Mesothelial cell of epicardium (in vitro differentiated cells): ENCODE measurements at regions not wholly inside any gene's neighbourhood (a gene's known extent, or its start where the extent isn't known, plus 50 kb on each side); places are given as distances from the start of the nearest gene placed in this dataset.

Experiments
- DNase-seq, 2 experiments: peaks; one replicate each; pipeline ENCODE4 v3.0.0; 2021; ENCODE audit warnings: low spot score in 2 of 2; ENCODE audit not compliant: unreplicated experiment in 2 of 2
- H3K27ac Mint-ChIP-seq: 2 replicates; pipeline ENCODE4 v1.8.0; 2021; ENCODE audit warnings: mixed read lengths
- H3K27me3 Mint-ChIP-seq: 2 replicates; pipeline ENCODE4 v1.8.0; 2021; ENCODE audit warnings: low read depth, mixed read lengths
- H3K36me3 Mint-ChIP-seq: 2 replicates; pipeline ENCODE4 v1.8.0; 2021; ENCODE audit warnings: mixed read lengths
- H3K4me1 Mint-ChIP-seq: 2 replicates; pipeline ENCODE4 v1.8.0; 2021; ENCODE audit warnings: mixed read lengths
- H3K4me3 Mint-ChIP-seq: 2 replicates; pipeline ENCODE4 v1.8.0; 2021; ENCODE audit warnings: mild to moderate bottlenecking, moderate library complexity, mixed read lengths
- H3K9me3 Mint-ChIP-seq: 2 replicates; pipeline ENCODE4 v1.8.0; 2021; ENCODE audit warnings: mixed read lengths
- CTCF ChIP-seq: fragments of 200-600 bp; sonication (generic); IDR thresholded peaks from one replicate; pipeline ENCODE4 v1.5.0; 2021; ENCODE audit warnings: antibody characterized with exemption; ENCODE audit not compliant: unreplicated experiment

GRCh38 chr15:66894363-66894762, 171.0 kb upstream of the SMAD3 start:
- no peak for TF ChIP-seq CTCF
- Mint-ChIP-seq H3K4me1 (peaks cover 43% of the 10 kb centered on the region), H3K27me3 (no peaks in the 10 kb centered on the region), H3K9me3 (peaks cover 10% of the 10 kb centered on the region), H3K36me3 (peaks cover 8% of the 10 kb centered on the region), H3K27ac (no peak overlapping the region), H3K4me3 (no peak overlapping the region)
- DNase-seq, result peak in 1 of 2 experiments; percentile 13

- H3K27me3 Mint-ChIP-seq, result no peaks in the 10 kb centered on the region
- DNase-seq, result peak in 1 of 2 experiments; percentile 28
- H3K9me3 Mint-ChIP-seq, result peaks cover 10% of the 10 kb centered on the region
- peaks cover 5% of the 10 kb centered on the region for H3K36me3 Mint-ChIP-seq
- H3K4me3 Mint-ChIP-seq, result no peak overlapping the region
- H3K4me1 Mint-ChIP-seq, result peaks cover 49% of the 10 kb centered on the region
- TF ChIP-seq CTCF, result no peak
- H3K27ac Mint-ChIP-seq, result no peak overlapping the region
Observed at GRCh38 chr15:66894986-66895780, 170.2 kb upstream of the SMAD3 start.

GRCh38 chr15:66895794-66896453, 169.5 kb upstream of the SMAD3 start:
- no peak for DNase-seq
- Mint-ChIP-seq H3K27ac (no peak overlapping the region), H3K4me3 (no peak overlapping the region), H3K4me1 (peaks cover 49% of the 10 kb centered on the region), H3K9me3 (peaks cover 6% of the 10 kb centered on the region), H3K36me3 (peaks cover 3% of the 10 kb centered on the region), H3K27me3 (no peaks in the 10 kb centered on the region)
- TF ChIP-seq CTCF, result no peak

GRCh38 chr15:66896611-66897010, 168.8 kb upstream of the SMAD3 start:
- H3K4me3 Mint-ChIP-seq, result no peak overlapping the region
- no peaks in the 10 kb centered on the region for H3K27me3 Mint-ChIP-seq
- H3K27ac Mint-ChIP-seq, result no peak overlapping the region
- peaks cover 2% of the 10 kb centered on the region for H3K9me3 Mint-ChIP-seq
- no peak for DNase-seq
- TF ChIP-seq CTCF, result no peak
- peaks cover 47% of the 10 kb centered on the region for H3K4me1 Mint-ChIP-seq
- H3K36me3 Mint-ChIP-seq, result peaks cover 1% of the 10 kb centered on the region

- Mint-ChIP-seq H3K4me3 (no peak overlapping the region), H3K36me3 (no peaks in the 10 kb centered on the region), H3K27ac (no peak overlapping the region), H3K9me3 (no peaks in the 10 kb centered on the region), H3K27me3 (no peaks in the 10 kb centered on the region), H3K4me1 (peaks cover 39% of the 10 kb centered on the region)
- TF ChIP-seq CTCF, result no peak
- no peak for DNase-seq
Observed at GRCh38 chr15:66897416-66897815, 168.0 kb upstream of the SMAD3 start.
